Esophagus squamous epithelium (tissue), 5 donors: ENCODE measurements at regions not wholly inside any gene's neighbourhood (a gene's known extent, or its start where the extent isn't known, plus 50 kb on each side); places are given as distances from the start of the nearest gene placed in this dataset.

ENCODE experiments used
- DNase-seq: peaks from one replicate; lab custom pipeline; 2025; lab: John Stamatoyannopoulos, UW
- H3K27ac ChIP-seq, 4 donors: fragments of 200-600 bp; sonication (generic); one replicate each; pipeline ENCODE4 v1.5.1; 2016 to 2019; ENCODE audit warnings: mild to moderate bottlenecking in 1 of 4
- H3K27me3 ChIP-seq, 4 donors: fragments of 200-600 bp; sonication (generic); 1 replicate in 3 of 4; 2 replicates in 1 of 4; pipeline versions ENCODE4 v1.5.1 to v1.6.0; 2017 to 2021; ENCODE audit warnings: antibody characterized with exemption in 1 of 4
- H3K36me3 ChIP-seq, 3 donors: fragments of 200-600 bp; sonication (generic); one replicate each; pipeline ENCODE4 v1.5.1; 2016 to 2019
- H3K4me1 ChIP-seq, 3 donors: fragments of 200-600 bp; sonication (generic); one replicate each; pipeline ENCODE4 v1.5.1; 2017 to 2019
- H3K4me3 ChIP-seq, 4 donors: fragments of 200-600 bp; sonication (generic); 1 replicate in 3 of 4; 2 replicates in 1 of 4; pipeline ENCODE4 v1.5.1; 2016 to 2019; ENCODE audit warnings: mild to moderate bottlenecking in 2 of 4, moderate library complexity in 1 of 4
- H3K9me3 ChIP-seq, 3 donors: fragments of 200-600 bp; sonication (generic); one replicate each; pipeline ENCODE4 v1.5.1; 2016 to 2019
- POLR2A ChIP-seq, 4 donors: fragments of 450-650 bp; IDR thresholded peaks; one replicate each; pipeline ENCODE4 v1.6.1; 2017; ENCODE audit warnings: antibody characterized with exemption in 4 of 4, mild to moderate bottlenecking in 4 of 4, moderate library complexity in 3 of 4
- WGBS, 2 donors: methylation state at CpG; one replicate each; pipeline ENCODE4 v1.1.5; 2018; 5-methylcytosine and 5-hydroxymethylcytosine counted together
- intact Hi-C: fragments of 100-400 bp; cut with DNase I; formaldehyde crosslinking; loops from one replicate; pipeline ENCODE4 v1.15.0; 2022
- TF ChIP-seq, protein P1 (sequence below), 6 experiments: fragments of 450-650 bp in 4 of 6; fragments of 200-600 bp in 2 of 6; sonication (generic) in 2 of 6; IDR thresholded peaks; one replicate each; pipeline ENCODE4 v1.5.1; 2016 to 2019; ENCODE audit warnings: antibody characterized with exemption in 6 of 6, mild to moderate bottlenecking in 4 of 6, moderate library complexity in 4 of 6
- donor health status: DM: yes; HTN: yes; CAD: no.

GRCh38 chr2:58521803-58522554, 280.9 kb upstream of the FANCL start:
- H3K36me3 ChIP-seq, result no peaks in the 10 kb centered on the region
- intact Hi-C loops, result no loop called here
- no peak overlapping the region for H3K4me3 ChIP-seq
- DNase-seq, result no peak
- no peaks in the 10 kb centered on the region for H3K27me3 ChIP-seq
- 24 to 40% methylated on average over 7 of the region's 7 CpGs for WGBS, 2 donors
- H3K9me3 ChIP-seq, result no peaks in the 10 kb centered on the region
- TF ChIP-seq, protein P1, sequence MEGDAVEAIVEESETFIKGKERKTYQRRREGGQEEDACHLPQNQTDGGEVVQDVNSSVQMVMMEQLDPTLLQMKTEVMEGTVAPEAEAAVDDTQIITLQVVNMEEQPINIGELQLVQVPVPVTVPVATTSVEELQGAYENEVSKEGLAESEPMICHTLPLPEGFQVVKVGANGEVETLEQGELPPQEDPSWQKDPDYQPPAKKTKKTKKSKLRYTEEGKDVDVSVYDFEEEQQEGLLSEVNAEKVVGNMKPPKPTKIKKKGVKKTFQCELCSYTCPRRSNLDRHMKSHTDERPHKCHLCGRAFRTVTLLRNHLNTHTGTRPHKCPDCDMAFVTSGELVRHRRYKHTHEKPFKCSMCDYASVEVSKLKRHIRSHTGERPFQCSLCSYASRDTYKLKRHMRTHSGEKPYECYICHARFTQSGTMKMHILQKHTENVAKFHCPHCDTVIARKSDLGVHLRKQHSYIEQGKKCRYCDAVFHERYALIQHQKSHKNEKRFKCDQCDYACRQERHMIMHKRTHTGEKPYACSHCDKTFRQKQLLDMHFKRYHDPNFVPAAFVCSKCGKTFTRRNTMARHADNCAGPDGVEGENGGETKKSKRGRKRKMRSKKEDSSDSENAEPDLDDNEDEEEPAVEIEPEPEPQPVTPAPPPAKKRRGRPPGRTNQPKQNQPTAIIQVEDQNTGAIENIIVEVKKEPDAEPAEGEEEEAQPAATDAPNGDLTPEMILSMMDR (IDR thresholded peaks at IDR 0.05), result no peak
- no peak for TF ChIP-seq POLR2A (IDR thresholded peaks at IDR 0.05)
- no peaks in the 10 kb centered on the region for H3K4me1 ChIP-seq
- H3K27ac ChIP-seq, result no peak overlapping the region

- H3K4me3 ChIP-seq, result no peak overlapping the region
- no peaks in the 10 kb centered on the region for H3K36me3 ChIP-seq
- H3K4me1 ChIP-seq, result no peaks in the 10 kb centered on the region
- H3K27ac ChIP-seq, result no peak overlapping the region
- no peaks in the 10 kb centered on the region for H3K27me3 ChIP-seq
- TF ChIP-seq, protein P1 (IDR thresholded peaks at IDR 0.05), result no peak
- TF ChIP-seq POLR2A (IDR thresholded peaks at IDR 0.05), result no peak
- no peaks in the 10 kb centered on the region for H3K9me3 ChIP-seq
- intact Hi-C loops, result no loop called here
- WGBS, 2 donors, result 72 to 77% methylated on average over 3 of the region's 3 CpGs
- no peak for DNase-seq
These were observed 279.8 kb upstream of the FANCL start for GRCh38 chr2:58520903-58521302.

GRCh38 chr2:58517881-58518280, 276.8 kb upstream of the FANCL start:
- Histone ChIP-seq H3K27me3 (no peaks in the 10 kb centered on the region), H3K4me1 (no peaks in the 10 kb centered on the region), H3K27ac (no peak overlapping the region), H3K4me3 (no peak overlapping the region), H3K9me3 (no peaks in the 10 kb centered on the region), H3K36me3 (no peaks in the 10 kb centered on the region)
- no peak for TF ChIP-seq POLR2A (IDR thresholded peaks at IDR 0.05)
- TF ChIP-seq, protein P1 (IDR thresholded peaks at IDR 0.05), result no peak
- WGBS, 2 donors, result 79 to 90% methylated on average over 2 of the region's 2 CpGs
- DNase-seq, result no peak
- intact Hi-C loops, result no loop called here

DNA sequence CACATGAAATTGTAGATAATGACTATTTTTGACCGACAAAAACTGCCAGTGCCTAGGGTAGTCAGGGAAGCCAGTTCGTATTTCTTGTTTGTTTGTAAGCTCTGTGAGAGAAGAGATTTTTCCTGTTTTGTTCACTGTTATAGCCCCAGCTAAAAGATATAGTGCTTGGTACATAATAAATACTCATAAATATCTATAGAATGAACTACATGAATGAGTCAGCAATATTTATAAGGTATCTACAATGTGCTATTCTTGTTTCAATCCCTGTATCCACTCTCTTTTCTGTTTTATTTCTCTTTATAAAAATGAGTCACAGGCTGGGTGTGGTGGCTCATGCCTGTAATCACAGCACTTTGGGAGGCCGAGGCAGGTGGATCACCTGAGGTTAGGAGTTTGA, 275.6 kb upstream of the FANCL start:
- 69 to 72% methylated on average over 3 of the region's 3 CpGs for WGBS, 2 donors
- no peak for DNase-seq
- no peaks in the 10 kb centered on the region for H3K36me3 ChIP-seq
- no peaks in the 10 kb centered on the region for H3K27me3 ChIP-seq
- no peaks in the 10 kb centered on the region for H3K4me1 ChIP-seq
- TF ChIP-seq POLR2A (IDR thresholded peaks at IDR 0.05), result no peak
- TF ChIP-seq, protein P1 (IDR thresholded peaks at IDR 0.05), result no peak
- no peaks in the 10 kb centered on the region for H3K9me3 ChIP-seq
- H3K4me3 ChIP-seq, result no peak overlapping the region
- H3K27ac ChIP-seq, result no peak overlapping the region
- intact Hi-C loops, result no loop called here

DNA sequence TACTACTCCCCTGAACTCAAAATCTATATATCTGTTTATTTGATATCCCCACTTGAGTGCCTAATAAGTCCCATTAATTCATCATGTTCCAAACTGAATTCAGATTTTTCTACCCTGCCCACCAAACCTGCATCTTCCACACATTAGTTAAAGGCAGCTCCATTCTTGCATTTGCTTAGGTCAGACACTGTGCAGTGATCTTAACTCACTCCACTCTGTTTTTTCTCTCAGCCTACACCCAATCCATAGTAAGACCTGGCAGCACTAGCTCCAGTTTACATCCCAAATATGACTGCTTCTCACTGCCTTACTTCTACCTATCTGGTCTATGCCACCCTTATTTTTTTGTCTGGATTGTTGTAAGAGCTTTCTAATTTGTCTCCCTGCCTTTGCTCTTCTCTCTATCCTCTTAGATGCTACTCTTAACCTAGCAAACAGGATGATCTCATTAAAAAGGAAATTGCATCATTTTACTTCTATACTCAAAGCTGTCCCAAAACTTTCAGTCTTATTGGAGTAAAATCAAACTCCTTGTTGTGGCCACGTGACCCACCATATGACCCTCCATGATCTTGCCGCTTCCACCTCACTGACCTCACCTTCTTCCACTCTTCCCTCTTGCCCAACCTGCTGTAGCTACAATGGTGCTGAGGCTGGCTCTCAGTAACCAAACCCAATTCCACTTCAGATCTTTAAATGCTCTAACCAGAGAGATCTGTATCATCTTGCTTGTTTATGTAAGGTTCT, 274.9 kb upstream of the FANCL start:
- Histone ChIP-seq H3K27me3 (no peaks in the 10 kb centered on the region), H3K4me1 (no peaks in the 10 kb centered on the region), H3K4me3 (no peak overlapping the region), H3K9me3 (no peaks in the 10 kb centered on the region), H3K27ac (no peak overlapping the region), H3K36me3 (no peaks in the 10 kb centered on the region)
- 89 to 93% methylated on average over 2 of the region's 2 CpGs for WGBS, 2 donors
- no peak for TF ChIP-seq POLR2A (IDR thresholded peaks at IDR 0.05)
- TF ChIP-seq, protein P1 (IDR thresholded peaks at IDR 0.05), result no peak
- intact Hi-C loops, result no loop called here
- DNase-seq, result no peak
